SK-N-SH (cell line): ENCODE measurements at regions not wholly inside any gene's neighbourhood (a gene's known extent, or its start where the extent isn't known, plus 50 kb on each side); places are given as distances from the start of the nearest gene placed in this dataset.

Experiments
- CTCF ChIA-PET: fragments of 300-600, 350-600 bp; formaldehyde crosslinking; extraction: SDS; loops from one replicate; lab custom pipeline; 2021; lab: Yijun Ruan, JAX
- POLR2A ChIA-PET: fragments of 350-600 bp; sonication (Branson Sonifier 250); formaldehyde crosslinking; extraction: SDS; loops from one replicate; lab custom pipeline; 2020; ENCODE audit warnings: antibody characterized with exemption, inconsistent platforms; lab: Yijun Ruan, JAX
- DNase-seq: peaks from one replicate; pipeline ENCODE4 v3.0.0; 2012
- H2AFZ ChIP-seq: fragments of 200-600 bp; sonication (generic); 2 replicates; pipeline ENCODE4 v1.8.1; 2016; ENCODE audit warnings: antibody characterized with exemption, mild to moderate bottlenecking, low read depth
- H3F3A ChIP-seq: fragments of 200-600 bp; sonication (generic); replicated peaks from 2 replicates; pipeline ENCODE3; 2016; ENCODE audit warnings: antibody characterized with exemption, mild to moderate bottlenecking; ENCODE audit not compliant: insufficient read depth
- H3K27ac ChIP-seq, 2 experiments: fragments of 200-500 bp in 1 of 2; fragments of 200-600 bp in 1 of 2; sonication (Bioruptor generic) in 1 of 2; sonication (generic), shearing (Covaris generic) in 1 of 2; 2 replicates each; pipeline versions ENCODE4 v1.5.1 to v1.6.1; 2014 to 2016; ENCODE audit warnings: low read depth in 2 of 2, inconsistent platforms in 1 of 2, low read length in 1 of 2, mild to moderate bottlenecking in 1 of 2, mixed read lengths in 1 of 2
- H3K27me3 ChIP-seq: fragments of 200-600 bp; sonication (generic), shearing (Covaris generic); 2 replicates; pipeline ENCODE4 v1.6.1; 2016; ENCODE audit warnings: mixed run types; ENCODE audit not compliant: insufficient read depth
- H3K36me3 ChIP-seq, 2 experiments: fragments of 200-500 bp in 1 of 2; fragments of 200-600 bp in 1 of 2; sonication (Bioruptor generic) in 1 of 2; sonication (generic) in 1 of 2; replicated peaks in 1 of 2; 2 replicates each; pipeline versions ENCODE3 to v1.5.1; 2014 to 2016; ENCODE audit warnings: low read length in 1 of 2, mild to moderate bottlenecking in 1 of 2; ENCODE audit not compliant: insufficient read depth in 2 of 2, control insufficient read depth in 1 of 2
- H3K4me1 ChIP-seq, 2 experiments: fragments of 200-500 bp in 1 of 2; fragments of 200-600 bp in 1 of 2; sonication (Bioruptor generic) in 1 of 2; sonication (generic), shearing (Covaris generic) in 1 of 2; 2 replicates each; pipeline versions ENCODE4 v1.5.1 to v1.6.1; 2014 to 2016; ENCODE audit warnings: low read depth in 1 of 2, low read length in 1 of 2, mixed run types in 1 of 2; ENCODE audit not compliant: insufficient read depth in 2 of 2, control insufficient read depth in 1 of 2
- H3K4me2 ChIP-seq: fragments of 200-600 bp; sonication (generic), shearing (Covaris generic); 2 replicates; pipeline ENCODE4 v1.6.1; 2017; ENCODE audit warnings: mixed run types
- H3K4me3 ChIP-seq, 2 experiments: fragments of 200-500 bp in 1 of 2; fragments of 200-600 bp in 1 of 2; sonication (Bioruptor generic) in 1 of 2; sonication (generic), shearing (Covaris generic) in 1 of 2; 2 replicates each; pipeline versions ENCODE4 v1.5.1 to v1.8.1; 2014 to 2016; ENCODE audit warnings: low read depth in 2 of 2, inconsistent platforms in 1 of 2, low read length in 1 of 2, mild to moderate bottlenecking in 1 of 2, mixed read lengths in 1 of 2, moderate library complexity in 1 of 2
- H3K79me2 ChIP-seq: fragments of 200-600 bp; sonication (generic); 2 replicates; pipeline ENCODE4 v1.8.1; 2017; ENCODE audit warnings: mild to moderate bottlenecking; ENCODE audit not compliant: insufficient read depth
- H3K9ac ChIP-seq: fragments of 200-600 bp; sonication (generic); 2 replicates; pipeline ENCODE4 v1.6.1; 2017; ENCODE audit warnings: mixed run types
- H3K9me2 ChIP-seq: fragments of 200-600 bp; sonication (generic); 2 replicates; pipeline ENCODE4 v1.6.1; 2017; ENCODE audit warnings: mixed run types
- H3K9me3 ChIP-seq: fragments of 200-600 bp; sonication (generic); 2 replicates; pipeline ENCODE4 v1.6.1; 2017; ENCODE audit warnings: mixed run types, mild to moderate bottlenecking, moderate library complexity
- H4K20me1 ChIP-seq: fragments of 200-600 bp; sonication (generic); 2 replicates; pipeline ENCODE4 v1.6.1; 2017; ENCODE audit warnings: mild to moderate bottlenecking, mixed run types; ENCODE audit not compliant: insufficient read depth
- CHD2 ChIP-seq: fragments of 150-350 bp; IDR thresholded peaks from 2 replicates; pipeline ENCODE4 v1.6.1; 2018; ENCODE audit warnings: low read length; ENCODE audit not compliant: partially characterized antibody
- ELF1 ChIP-seq: IDR thresholded peaks from 2 replicates; pipeline ENCODE4 v1.4.0; 2012
- EP300 ChIP-seq, 2 experiments: IDR thresholded peaks; 2 replicates each; pipeline versions ENCODE4 v1.4.0 to v1.6.1; 2012; ENCODE audit warnings: borderline replicate concordance in 1 of 2, low read depth in 1 of 2, low read length in 1 of 2
- FOSL2 ChIP-seq: IDR thresholded peaks from 2 replicates; pipeline ENCODE4 v1.4.0; 2012; ENCODE audit warnings: low read depth, mild to moderate bottlenecking, moderate library complexity, borderline replicate concordance
- FOXJ3 ChIP-seq: sonication (generic); formaldehyde crosslinking; IDR thresholded peaks from 2 replicates; pipeline ENCODE4 v1.5.1; 2020; ENCODE audit warnings: mild to moderate bottlenecking, missing genetic modification reagents
- FOXM1 ChIP-seq: IDR thresholded peaks from 2 replicates; pipeline ENCODE4 v1.4.0; 2012; ENCODE audit warnings: low read depth, mild to moderate bottlenecking
- GABPA ChIP-seq: IDR thresholded peaks from 2 replicates; pipeline ENCODE4 v1.4.0; 2012; ENCODE audit warnings: low read depth, mild to moderate bottlenecking
- JUND ChIP-seq: IDR thresholded peaks from 2 replicates; pipeline ENCODE4 v1.4.0; 2012
- MEF2A ChIP-seq: IDR thresholded peaks from 2 replicates; pipeline ENCODE4 v1.4.0; 2012; ENCODE audit warnings: low read depth, borderline replicate concordance
- NFIC ChIP-seq: IDR thresholded peaks from 2 replicates; pipeline ENCODE4 v1.4.0; 2012; ENCODE audit warnings: borderline replicate concordance
- POLR2AphosphoS5 ChIP-seq: IDR thresholded peaks from 2 replicates; pipeline ENCODE4 v1.6.1; 2012; ENCODE audit warnings: low read depth, low read length
- RAD21 ChIP-seq: IDR thresholded peaks from 2 replicates; pipeline ENCODE4 v1.6.1; 2012; ENCODE audit warnings: mild to moderate bottlenecking, low read length
- RFX5 ChIP-seq: IDR thresholded peaks from 2 replicates; pipeline ENCODE4 v1.6.1; 2012; ENCODE audit warnings: mild to moderate bottlenecking, improper control_type of control experiment, low read length
- SIN3A ChIP-seq: IDR thresholded peaks from 2 replicates; pipeline ENCODE4 v1.6.1; 2012; ENCODE audit warnings: low read depth, mild to moderate bottlenecking, low read length, moderate library complexity, borderline replicate concordance
- TAF1 ChIP-seq: IDR thresholded peaks from 2 replicates; pipeline ENCODE4 v1.6.1; 2012; ENCODE audit warnings: low read depth, mild to moderate bottlenecking, low read length, moderate library complexity, borderline replicate concordance
- TCF12 ChIP-seq: IDR thresholded peaks from 2 replicates; pipeline ENCODE4 v1.4.0; 2012
- USF1 ChIP-seq: IDR thresholded peaks from 2 replicates; pipeline ENCODE4 v1.4.0; 2012; ENCODE audit warnings: low read depth, borderline replicate concordance
- YY1 ChIP-seq: IDR thresholded peaks from 2 replicates; pipeline ENCODE4 v1.4.0; 2012; ENCODE audit warnings: low read depth, mild to moderate bottlenecking
- WGBS: methylation state at CpG from one replicate; pipeline ENCODE4 v1.1.6; 2017; ENCODE audit warnings: low lambda C conversion rate; 5-methylcytosine and 5-hydroxymethylcytosine counted together
- TF ChIP-seq, protein P1 (sequence below): fragments of 150-350 bp; IDR thresholded peaks from 2 replicates; pipeline ENCODE4 v1.6.1; 2017; ENCODE audit warnings: antibody characterized with exemption, low read length, low read depth, borderline replicate concordance
- TF ChIP-seq, protein P2 (sequence below): IDR thresholded peaks from 2 replicates; pipeline ENCODE4 v1.4.0; 2012; ENCODE audit warnings: low read depth
- TF ChIP-seq, protein P3 (sequence below): fragments of 150-350 bp; IDR thresholded peaks from 2 replicates; pipeline ENCODE4 v1.6.1; 2016; ENCODE audit warnings: mild to moderate bottlenecking, low read depth, low read length

GRCh38 chr11:100467821-100468508 is 219.1 kb upstream of the ARHGAP42 start:
- TF ChIP-seq SIN3A (no peak), NFIC (no peak), FOXM1 (no peak), TCF12 (no peak), MEF2A (no peak), JUND (no peak), YY1 (no peak), FOSL2 (no peak), FOXJ3 (no peak), ELF1 (no peak), RAD21 (no peak), TAF1 (no peak), RFX5 (no peak), CHD2 (no peak), GABPA (no peak), EP300 (IDR thresholded peaks at IDR 0.05; ENCODE audit: borderline replicate concordance in 1 of 2, low read depth in 1 of 2, low read length in 1 of 2) (no peak)
- TF ChIP-seq, protein P1, sequence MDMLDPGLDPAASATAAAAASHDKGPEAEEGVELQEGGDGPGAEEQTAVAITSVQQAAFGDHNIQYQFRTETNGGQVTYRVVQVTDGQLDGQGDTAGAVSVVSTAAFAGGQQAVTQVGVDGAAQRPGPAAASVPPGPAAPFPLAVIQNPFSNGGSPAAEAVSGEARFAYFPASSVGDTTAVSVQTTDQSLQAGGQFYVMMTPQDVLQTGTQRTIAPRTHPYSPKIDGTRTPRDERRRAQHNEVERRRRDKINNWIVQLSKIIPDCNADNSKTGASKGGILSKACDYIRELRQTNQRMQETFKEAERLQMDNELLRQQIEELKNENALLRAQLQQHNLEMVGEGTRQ: no peak
- TF ChIP-seq, protein P2, sequence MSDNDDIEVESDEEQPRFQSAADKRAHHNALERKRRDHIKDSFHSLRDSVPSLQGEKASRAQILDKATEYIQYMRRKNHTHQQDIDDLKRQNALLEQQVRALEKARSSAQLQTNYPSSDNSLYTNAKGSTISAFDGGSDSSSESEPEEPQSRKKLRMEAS: no peak
- DNase-seq: no peak
- H3K4me2 ChIP-seq: no peak overlapping the region
- H3K27me3 ChIP-seq: no peaks in the 10 kb centered on the region
- H2AFZ ChIP-seq: no peak overlapping the region
- 6% methylated on average over 3 of the region's 3 CpGs for WGBS
- H3K9me2 ChIP-seq: no peaks in the 10 kb centered on the region
- H3F3A ChIP-seq: no peaks in the 10 kb centered on the region
- no peaks in the 10 kb centered on the region for H4K20me1 ChIP-seq
- H3K27ac ChIP-seq: no peak overlapping the region
- H3K4me1 ChIP-seq: no peaks in the 10 kb centered on the region
- no peaks in the 10 kb centered on the region for H3K9me3 ChIP-seq
- ChIA-PET CTCF (no interaction called here), POLR2A (no interaction called here)
- no peaks in the 10 kb centered on the region for H3K36me3 ChIP-seq
- no peaks in the 10 kb centered on the region for H3K79me2 ChIP-seq
- no peak overlapping the region; a peak in 1 of 4 replicates for H3K4me3 ChIP-seq
- no peak overlapping the region for H3K9ac ChIP-seq

DNA sequence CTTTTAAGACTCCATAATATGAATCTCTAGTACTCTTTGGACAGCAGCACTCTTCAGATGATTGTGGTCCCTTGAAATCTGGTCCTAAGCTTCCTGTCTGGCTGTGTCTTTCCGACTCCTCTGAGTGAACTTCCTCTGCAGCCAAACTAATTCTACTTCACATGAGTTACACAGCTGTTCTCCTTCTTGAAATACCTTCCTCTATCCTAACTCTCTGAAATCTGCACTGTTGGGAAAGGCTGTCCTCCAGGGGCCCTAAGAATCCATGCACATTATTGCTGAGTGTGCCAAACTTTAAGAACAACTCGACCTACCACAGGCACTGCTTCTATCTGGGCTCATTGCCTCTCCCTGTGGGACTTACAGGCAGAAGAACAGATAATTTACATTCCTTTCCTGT is 217.3 kb upstream of the ARHGAP42 start:
- no peaks in the 10 kb centered on the region for H3K79me2 ChIP-seq
- no peaks in the 10 kb centered on the region for H3K36me3 ChIP-seq
- no peak overlapping the region for H3K9ac ChIP-seq
- DNase-seq: no peak
- ChIA-PET CTCF (no interaction called here), POLR2A (no interaction called here)
- no peak overlapping the region for H3K4me2 ChIP-seq
- H2AFZ ChIP-seq: no peak overlapping the region
- H3K9me2 ChIP-seq: no peaks in the 10 kb centered on the region
- WGBS: 0% methylated on average over 2 of the region's 2 CpGs
- H3K9me3 ChIP-seq: no peaks in the 10 kb centered on the region
- H3K27ac ChIP-seq: no peak overlapping the region
- no peaks in the 10 kb centered on the region for H3F3A ChIP-seq
- no peaks in the 10 kb centered on the region for H4K20me1 ChIP-seq
- H3K27me3 ChIP-seq: no peaks in the 10 kb centered on the region
- no peaks in the 10 kb centered on the region for H3K4me1 ChIP-seq
- H3K4me3 ChIP-seq: no peak overlapping the region
- no peak for TF ChIP-seq FOXJ3
- TF ChIP-seq JUND: no peak
- TF ChIP-seq, protein P3, sequence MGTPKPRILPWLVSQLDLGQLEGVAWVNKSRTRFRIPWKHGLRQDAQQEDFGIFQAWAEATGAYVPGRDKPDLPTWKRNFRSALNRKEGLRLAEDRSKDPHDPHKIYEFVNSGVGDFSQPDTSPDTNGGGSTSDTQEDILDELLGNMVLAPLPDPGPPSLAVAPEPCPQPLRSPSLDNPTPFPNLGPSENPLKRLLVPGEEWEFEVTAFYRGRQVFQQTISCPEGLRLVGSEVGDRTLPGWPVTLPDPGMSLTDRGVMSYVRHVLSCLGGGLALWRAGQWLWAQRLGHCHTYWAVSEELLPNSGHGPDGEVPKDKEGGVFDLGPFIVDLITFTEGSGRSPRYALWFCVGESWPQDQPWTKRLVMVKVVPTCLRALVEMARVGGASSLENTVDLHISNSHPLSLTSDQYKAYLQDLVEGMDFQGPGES: no peak
- TF ChIP-seq RAD21: no peak
- TF ChIP-seq FOXM1: no peak
- no peak for TF ChIP-seq SIN3A
- TF ChIP-seq, protein P1: no peak
- TF ChIP-seq POLR2AphosphoS5: no peak
- TF ChIP-seq ELF1: no peak
- no peak for TF ChIP-seq NFIC
- no peak for TF ChIP-seq TCF12
- TF ChIP-seq YY1: no peak
- TF ChIP-seq USF1: no peak
